Trophoblast cell (in vitro differentiated cells and primary cell): ENCODE measurements at regions not wholly inside any gene's neighbourhood (a gene's known extent, or its start where the extent isn't known, plus 50 kb on each side); places are given as distances from the start of the nearest gene placed in this dataset.

Experiments
- DNase-seq, 2 donors: peaks; one replicate each; pipeline ENCODE4 v3.0.0-alpha.2; 2016
- H2AFZ ChIP-seq: 2 replicates; pipeline ENCODE4 v1.6.1; 2013; ENCODE audit warnings: low read length, moderate library complexity, mild to moderate bottlenecking; ENCODE audit not compliant: insufficient read depth, poor library complexity
- H2AK5ac ChIP-seq: 2 replicates; pipeline ENCODE4 v1.6.1; 2013; ENCODE audit warnings: mild to moderate bottlenecking, low read length
- H2BK120ac ChIP-seq: 2 replicates; pipeline ENCODE4 v1.6.1; 2013; ENCODE audit warnings: low read length, mild to moderate bottlenecking, moderate library complexity; ENCODE audit not compliant: insufficient read depth, poor library complexity
- H2BK12ac ChIP-seq: 2 replicates; pipeline ENCODE4 v1.6.1; 2013; ENCODE audit warnings: mild to moderate bottlenecking, low read length, moderate library complexity
- H2BK5ac ChIP-seq: 2 replicates; pipeline ENCODE4 v1.6.1; 2013; ENCODE audit warnings: low read length, low read depth, moderate library complexity, mild to moderate bottlenecking; ENCODE audit not compliant: poor library complexity
- H3K14ac ChIP-seq: 2 replicates; pipeline ENCODE4 v1.6.1; 2013; ENCODE audit warnings: mild to moderate bottlenecking, low read length
- H3K18ac ChIP-seq: 2 replicates; pipeline ENCODE4 v1.6.1; 2013; ENCODE audit warnings: mild to moderate bottlenecking, low read length
- H3K23ac ChIP-seq: 2 replicates; pipeline ENCODE4 v1.6.1; 2013; ENCODE audit warnings: low read length
- H3K27ac ChIP-seq: 2 replicates; pipeline ENCODE4 v1.5.1; 2013; ENCODE audit warnings: low read depth, mild to moderate bottlenecking, inconsistent platforms, low read length, moderate library complexity
- H3K27me3 ChIP-seq: 2 replicates; pipeline ENCODE4 v1.6.1; 2013; ENCODE audit warnings: inconsistent platforms, mild to moderate bottlenecking, low read length, moderate library complexity; ENCODE audit not compliant: insufficient read depth
- H3K36me3 ChIP-seq, 2 experiments: 1 replicate in 1 of 2; 2 replicates in 1 of 2; pipeline ENCODE4 v1.6.1; 2013; ENCODE audit warnings: low read length in 2 of 2, mild to moderate bottlenecking in 2 of 2, moderate library complexity in 1 of 2; ENCODE audit not compliant: insufficient read depth in 2 of 2, control insufficient read depth in 1 of 2
- H3K4ac ChIP-seq: 2 replicates; pipeline ENCODE4 v1.6.1; 2013; ENCODE audit warnings: low read depth, mild to moderate bottlenecking, low read length, moderate library complexity
- H3K4me1 ChIP-seq, 2 experiments: 1 replicate in 1 of 2; 2 replicates in 1 of 2; pipeline ENCODE4 v1.6.1; 2013; ENCODE audit warnings: low read length in 2 of 2, mild to moderate bottlenecking in 2 of 2, moderate library complexity in 1 of 2; ENCODE audit not compliant: insufficient read depth in 2 of 2, control insufficient read depth in 1 of 2
- H3K4me2 ChIP-seq: 2 replicates; pipeline ENCODE4 v1.6.1; 2013; ENCODE audit warnings: inconsistent platforms, mild to moderate bottlenecking, low read length, moderate library complexity
- H3K4me3 ChIP-seq: 2 replicates; pipeline ENCODE4 v1.5.1; 2013; ENCODE audit warnings: mild to moderate bottlenecking, low read depth, low read length, inconsistent platforms
- H3K79me1 ChIP-seq: one replicate; pipeline ENCODE4 v1.6.1; 2013; ENCODE audit warnings: low read length
- H3K79me2 ChIP-seq: 2 replicates; pipeline ENCODE4 v1.6.1; 2013; ENCODE audit warnings: low read length, mild to moderate bottlenecking; ENCODE audit not compliant: control insufficient read depth, insufficient read depth, poor library complexity
- H3K9ac ChIP-seq: 2 replicates; pipeline ENCODE4 v1.6.1; 2013; ENCODE audit warnings: mild to moderate bottlenecking, low read length
- H3K9me3 ChIP-seq: 2 replicates; pipeline ENCODE4 v1.6.1; 2013; ENCODE audit warnings: low read depth, mild to moderate bottlenecking, control low read depth, inconsistent platforms, low read length; ENCODE audit not compliant: insufficient read depth
- H4K12ac ChIP-seq: 2 replicates; pipeline ENCODE4 v1.6.1; 2013; ENCODE audit warnings: low read depth, mild to moderate bottlenecking, low read length, moderate library complexity
- H4K8ac ChIP-seq: 2 replicates; pipeline ENCODE4 v1.6.1; 2013; ENCODE audit warnings: low read depth, mild to moderate bottlenecking, low read length, moderate library complexity
- H4K91ac ChIP-seq: one replicate; pipeline ENCODE4 v1.6.1; 2013; ENCODE audit warnings: low read depth, mild to moderate bottlenecking, low read length, moderate library complexity
- WGBS: extraction: QIAGEN DNeasy Blood & Tissue Kit; methylation state at CpG from one replicate; pipeline ENCODE4 v1.1.7; 2013; ENCODE audit warnings: missing lambda C conversion rate; ENCODE audit not compliant: insufficient read length, insufficient coverage; ENCODE audit errors: extremely low coverage; 5-methylcytosine and 5-hydroxymethylcytosine counted together

GRCh38 chr5:153866176-153866575 is 172.5 kb downstream of the FAM114A2 start:
- Histone ChIP-seq H4K91ac (no peak overlapping the region), H3K79me2 (no peaks in the 10 kb centered on the region), H3K79me1 (no peaks in the 10 kb centered on the region), H3K9me3 (no peaks in the 10 kb centered on the region), H3K4ac (no peak overlapping the region), H3K9ac (no peak overlapping the region), H3K4me2 (no peak overlapping the region), H4K8ac (no peak overlapping the region), H2BK120ac (no peak overlapping the region), H3K27me3 (no peaks in the 10 kb centered on the region), H2BK5ac (no peak overlapping the region), H3K36me3 (no peaks in the 10 kb centered on the region), H3K14ac (no peak overlapping the region), H3K4me1 (no peaks in the 10 kb centered on the region), H3K4me3 (no peak overlapping the region), H2AK5ac (no peak overlapping the region), H2BK12ac (no peak overlapping the region), H2AFZ (no peak overlapping the region), H3K23ac (no peak overlapping the region), H3K18ac (no peak overlapping the region), H3K27ac (no peak overlapping the region), H4K12ac (no peak overlapping the region)
- DNase-seq = no peak
- no CpG with 5 or more reads among the region's 4 CpGs for WGBS

GRCh38 chr5:153865016-153865415 is 173.7 kb downstream of the FAM114A2 start:
- no peak overlapping the region for H3K18ac ChIP-seq
- no peak overlapping the region for H2AFZ ChIP-seq
- no peak overlapping the region for H4K12ac ChIP-seq
- H3K4ac ChIP-seq = no peak overlapping the region
- no peak overlapping the region for H2BK120ac ChIP-seq
- H3K27ac ChIP-seq = no peak overlapping the region
- no peak overlapping the region for H3K23ac ChIP-seq
- H3K9ac ChIP-seq = no peak overlapping the region
- no peak overlapping the region for H3K4me3 ChIP-seq
- no peak overlapping the region for H2AK5ac ChIP-seq
- H3K36me3 ChIP-seq = no peaks in the 10 kb centered on the region
- WGBS = no CpG with 5 or more reads among the region's 2 CpGs
- H3K27me3 ChIP-seq = no peaks in the 10 kb centered on the region
- no peaks in the 10 kb centered on the region for H3K79me2 ChIP-seq
- H2BK12ac ChIP-seq = no peak overlapping the region
- H3K9me3 ChIP-seq = no peaks in the 10 kb centered on the region
- H2BK5ac ChIP-seq = no peak overlapping the region
- no peak overlapping the region for H4K8ac ChIP-seq
- no peak overlapping the region for H4K91ac ChIP-seq
- H3K79me1 ChIP-seq = no peaks in the 10 kb centered on the region
- H3K4me1 ChIP-seq = no peaks in the 10 kb centered on the region
- no peak overlapping the region for H3K14ac ChIP-seq
- DNase-seq = no peak
- H3K4me2 ChIP-seq = no peak overlapping the region

- no peaks in the 10 kb centered on the region for H3K79me1 ChIP-seq
- H3K4me2 ChIP-seq = no peak overlapping the region
- H3K4ac ChIP-seq = no peak overlapping the region
These were observed 174.8 kb downstream of the FAM114A2 start for GRCh38 chr5:153863951-153864350.

More at GRCh38 chr5:153863951-153864350, 174.8 kb downstream of the FAM114A2 start:
- H4K91ac ChIP-seq = no peak overlapping the region
- H3K18ac ChIP-seq = no peak overlapping the region
- H2BK5ac ChIP-seq = no peak overlapping the region
- H3K4me3 ChIP-seq = no peak overlapping the region
- no peak overlapping the region for H3K14ac ChIP-seq
- H3K9me3 ChIP-seq = no peaks in the 10 kb centered on the region
- H3K4me1 ChIP-seq = no peaks in the 10 kb centered on the region
- no peak overlapping the region for H2BK12ac ChIP-seq
- H3K79me2 ChIP-seq = no peaks in the 10 kb centered on the region
- no CpG with 5 or more reads among the region's 2 CpGs for WGBS
- no peak overlapping the region for H3K9ac ChIP-seq
- H3K36me3 ChIP-seq = no peaks in the 10 kb centered on the region
- H2AK5ac ChIP-seq = no peak overlapping the region
- no peak overlapping the region for H3K27ac ChIP-seq
- DNase-seq = no peak
- H4K12ac ChIP-seq = no peak overlapping the region
- no peak overlapping the region for H4K8ac ChIP-seq
- no peak overlapping the region for H2AFZ ChIP-seq
- H3K27me3 ChIP-seq = no peaks in the 10 kb centered on the region
- no peak overlapping the region for H3K23ac ChIP-seq
- no peak overlapping the region for H2BK120ac ChIP-seq
